ENCODE measurements at regions not wholly inside any gene's neighbourhood (a gene's known extent, or its start where the extent isn't known, plus 50 kb on each side); places are given as distances from the start of the nearest gene placed in this dataset.

GRCh38 chr13:51518827-51519226, 65.4 kb upstream of the WDFY2 start:
- Mint-ChIP-seq H3K27ac (no peak overlapping the region), H3K4me3 (no peak overlapping the region), H3K9me3 (peaks cover 0 to 7% (median 0%) of the 10 kb centered on the region in 7 donors), H3K4me1 (peaks cover 0 to 5% (median 0%) of the 10 kb centered on the region in 3 donors), H3K36me3 (no peaks in the 10 kb centered on the region), H3K27me3 (peaks cover 0 to 5% (median 0%) of the 10 kb centered on the region in 3 donors)
- DNase-seq, result no peak
- no peak for ATAC-seq (ENCODE audit: low read depth in 2 of 2)

GRCh38 chr13:51519771-51520216, 64.5 kb upstream of the WDFY2 start:
- H3K4me3 Mint-ChIP-seq, result no peak overlapping the region
- DNase-seq, result no peak
- H3K36me3 Mint-ChIP-seq, result no peaks in the 10 kb centered on the region
- ATAC-seq (ENCODE audit: low read depth in 2 of 2), result no peak
- peaks cover 0 to 5% (median 0%) of the 10 kb centered on the region in 3 donors for H3K4me1 Mint-ChIP-seq
- no peak overlapping the region for H3K27ac Mint-ChIP-seq
- peaks cover 0 to 4% (median 0%) of the 10 kb centered on the region in 7 donors for H3K9me3 Mint-ChIP-seq
- H3K27me3 Mint-ChIP-seq, result peaks cover 0 to 5% (median 0%) of the 10 kb centered on the region in 3 donors

- ATAC-seq (ENCODE audit: low read depth in 2 of 2) (no peak), DNase-seq (no peak)
- Mint-ChIP-seq H3K4me3 (no peak overlapping the region), H3K36me3 (no peaks in the 10 kb centered on the region), H3K4me1 (peaks cover 0 to 5% (median 0%) of the 10 kb centered on the region in 3 donors), H3K9me3 (peaks cover 0 to 2% (median 0%) of the 10 kb centered on the region in 7 donors), H3K27me3 (peaks cover 0 to 4% (median 0%) of the 10 kb centered on the region in 3 donors), H3K27ac (peak overlapping the region in 1 of 6 donors; percentile 17)
Measured at GRCh38 chr13:51520524-51520923, 63.7 kb upstream of the WDFY2 start.

GRCh38 chr13:51523082-51523518, 61.2 kb upstream of the WDFY2 start:
- ATAC-seq (ENCODE audit: low read depth in 2 of 2) (no peak), DNase-seq (no peak)
- Mint-ChIP-seq H3K4me3 (no peak overlapping the region), H3K4me1 (peaks cover 0 to 5% (median 0%) of the 10 kb centered on the region in 3 donors), H3K36me3 (peaks cover 0 to 5% of the 10 kb centered on the region in 2 donors), H3K27ac (no peak overlapping the region), H3K27me3 (no peaks in the 10 kb centered on the region), H3K9me3 (peaks cover 0 to 3% (median 0%) of the 10 kb centered on the region in 7 donors)

GRCh38 chr13:51524312-51524711, 60.0 kb upstream of the WDFY2 start:
- peaks cover 0 to 5% of the 10 kb centered on the region in 2 donors for H3K36me3 Mint-ChIP-seq
- ATAC-seq (ENCODE audit: low read depth in 2 of 2), result no peak
- H3K27me3 Mint-ChIP-seq, result no peaks in the 10 kb centered on the region
- no peak for DNase-seq
- H3K4me3 Mint-ChIP-seq, result no peak overlapping the region
- H3K27ac Mint-ChIP-seq, result no peak overlapping the region
- peaks cover 0 to 7% (median 0%) of the 10 kb centered on the region in 7 donors for H3K9me3 Mint-ChIP-seq
- peaks cover 0 to 5% (median 0%) of the 10 kb centered on the region in 3 donors for H3K4me1 Mint-ChIP-seq

GRCh38 chr13:51524829-51525566, 59.3 kb upstream of the WDFY2 start:
- H3K9me3 Mint-ChIP-seq, result peaks cover 0 to 7% (median 0%) of the 10 kb centered on the region in 7 donors
- peaks cover 0 to 5% of the 10 kb centered on the region in 2 donors for H3K36me3 Mint-ChIP-seq
- ATAC-seq (ENCODE audit: low read depth in 2 of 2) (no peak), DNase-seq (no peak)
- H3K27ac Mint-ChIP-seq, result no peak overlapping the region
- H3K27me3 Mint-ChIP-seq, result no peaks in the 10 kb centered on the region
- no peak overlapping the region for H3K4me3 Mint-ChIP-seq
- peaks cover 0 to 6% (median under 1%) of the 10 kb centered on the region in 3 donors for H3K4me1 Mint-ChIP-seq

- peaks cover 0 to 5% of the 10 kb centered on the region in 2 donors for H3K36me3 Mint-ChIP-seq
- peaks cover 0 to 10% (median 0%) of the 10 kb centered on the region in 7 donors for H3K9me3 Mint-ChIP-seq
- no peak for ATAC-seq (ENCODE audit: low read depth in 2 of 2)
- no peak overlapping the region for H3K4me3 Mint-ChIP-seq
- H3K27me3 Mint-ChIP-seq, result no peaks in the 10 kb centered on the region
- peaks cover 0 to 11% (median 7%) of the 10 kb centered on the region in 3 donors for H3K4me1 Mint-ChIP-seq
- no peak overlapping the region for H3K27ac Mint-ChIP-seq
- no peak for DNase-seq
Measured at GRCh38 chr13:51525567-51526167, 58.6 kb upstream of the WDFY2 start.

- Mint-ChIP-seq H3K4me3 (no peak overlapping the region), H3K9me3 (peaks cover 0 to 13% (median 0%) of the 10 kb centered on the region in 7 donors), H3K36me3 (peaks cover 0 to 5% of the 10 kb centered on the region in 2 donors), H3K27me3 (no peaks in the 10 kb centered on the region), H3K27ac (no peak overlapping the region), H3K4me1 (peaks cover 0 to 11% (median 8%) of the 10 kb centered on the region in 3 donors)
- DNase-seq (no peak), ATAC-seq (ENCODE audit: low read depth in 2 of 2) (no peak)
Measured at GRCh38 chr13:51526202-51526601, 58.1 kb upstream of the WDFY2 start.

GRCh38 chr13:51532736-51533197, 51.5 kb upstream of the WDFY2 start:
- Mint-ChIP-seq H3K4me3 (peak overlapping the region in 1 of 8 donors; percentile 36), H3K36me3 (no peaks in the 10 kb centered on the region), H3K27me3 (no peaks in the 10 kb centered on the region), H3K4me1 (peaks cover 9 to 23% (median 20%) of the 10 kb centered on the region in 3 donors), H3K27ac (peak overlapping the region in 1 of 6 donors; percentile 73), H3K9me3 (peaks cover 0 to 16% (median 0%) of the 10 kb centered on the region in 7 donors)
- DNase-seq (no peak), ATAC-seq (ENCODE audit: low read depth in 2 of 2) (no peak)

- peak overlapping the region in 5 of 8 donors; percentile 17 to 37 (median 21) for H3K4me3 Mint-ChIP-seq
- DNase-seq, result peak; percentile 2
- peaks cover 9 to 23% (median 20%) of the 10 kb centered on the region in 3 donors for H3K4me1 Mint-ChIP-seq
Measured at GRCh38 chr13:51534041-51534817, 50.0 kb upstream of the WDFY2 start.

More at GRCh38 chr13:51534041-51534817, 50.0 kb upstream of the WDFY2 start:
- Mint-ChIP-seq H3K36me3 (no peaks in the 10 kb centered on the region), H3K27ac (peak overlapping the region in 2 of 6 donors; percentile 18 to 25), H3K27me3 (no peaks in the 10 kb centered on the region), H3K9me3 (peaks cover 0 to 9% (median 0%) of the 10 kb centered on the region in 7 donors)
- peak; percentile 47 to 66 for ATAC-seq (ENCODE audit: low read depth in 2 of 2)
